Spleen (tissue), 11 donors: ENCODE measurements at regions not wholly inside any gene's neighbourhood (a gene's known extent, or its start where the extent isn't known, plus 50 kb on each side); places are given as distances from the start of the nearest gene placed in this dataset.
A peak's percentile ranks its signal among the peaks of the same experiment; 100 is the strongest.

ENCODE experiments used
- DNase-seq: peaks from one replicate; pipeline ENCODE4 v3.0.0-alpha.2; 2020
- H3K27ac ChIP-seq, 8 donors: fragments of 200-600 bp; sonication (generic) in 7 of 8; 1 replicate in 4 of 8; 2 replicates in 4 of 8; pipeline versions ENCODE4 v1.5.0 to v1.8.0; 2016 to 2021; ENCODE audit warnings: inconsistent platforms in 4 of 8, mild to moderate bottlenecking in 4 of 8, moderate library complexity in 1 of 8
- H3K27me3 ChIP-seq, 7 donors: fragments of 200-600 bp; sonication (generic) in 6 of 7; replicated peaks in 1 of 7; 1 replicate in 4 of 7; 2 replicates in 3 of 7; pipeline versions ENCODE4 v1.5.0 to v1.8.0; 2016 to 2021; ENCODE audit warnings: inconsistent platforms in 3 of 7, mild to moderate bottlenecking in 1 of 7
- H3K36me3 ChIP-seq, 6 donors: fragments of 200-600 bp; sonication (generic) in 5 of 6; 1 replicate in 4 of 6; 2 replicates in 2 of 6; pipeline versions ENCODE4 v1.5.0 to v1.8.0; 2016 to 2021; ENCODE audit warnings: inconsistent platforms in 2 of 6
- H3K4me1 ChIP-seq, 6 donors: fragments of 200-600 bp; sonication (generic) in 5 of 6; 1 replicate in 3 of 6; 2 replicates in 3 of 6; pipeline versions ENCODE4 v1.5.0 to v1.8.0; 2016 to 2021; ENCODE audit warnings: inconsistent platforms in 3 of 6
- H3K4me3 ChIP-seq, 8 donors: fragments of 200-600 bp; sonication (generic) in 7 of 8; 1 replicate in 4 of 8; 2 replicates in 4 of 8; pipeline versions ENCODE4 v1.5.0 to v1.8.0; 2016 to 2021; ENCODE audit warnings: inconsistent platforms in 4 of 8, mild to moderate bottlenecking in 4 of 8, moderate library complexity in 2 of 8
- H3K9me3 ChIP-seq, 8 donors: fragments of 200-600 bp; sonication (generic) in 7 of 8; 1 replicate in 4 of 8; 2 replicates in 4 of 8; pipeline versions ENCODE4 v1.5.0 to v1.8.0; 2016 to 2021; ENCODE audit warnings: inconsistent platforms in 4 of 8
- POLR2A ChIP-seq, 3 donors: fragments of 450-650 bp; IDR thresholded peaks; one replicate each; pipeline ENCODE4 v1.5.1; 2017; ENCODE audit warnings: antibody characterized with exemption in 3 of 3, mild to moderate bottlenecking in 1 of 3
- POLR2AphosphoS5 ChIP-seq, 3 donors: sonication (generic); formaldehyde crosslinking; IDR thresholded peaks; one replicate each; pipeline ENCODE4 v1.5.1; 2017; ENCODE audit warnings: antibody characterized with exemption in 3 of 3
- WGBS, 5 donors: extraction: QIAGEN DNeasy Blood & Tissue Kit in 3 of 5; methylation state at CpG; one replicate each; pipeline versions ENCODE4 v1.1.5 to v1.1.7; 2013 to 2018; 5-methylcytosine and 5-hydroxymethylcytosine counted together
- intact Hi-C: fragments of 100-400 bp; cut with DNase I; formaldehyde crosslinking; loops from one replicate; pipeline ENCODE4 v1.15.0; 2023; ENCODE audit warnings: low total_unique reads
- TF ChIP-seq, protein P1 (sequence below), 11 experiments: fragments of 200-600 bp in 7 of 11; fragments of 450-650 bp in 4 of 11; sonication (generic) in 4 of 11; IDR thresholded peaks in 8 of 11; conservative IDR thresholded peaks in 3 of 11; 1 replicate in 7 of 11; 2 replicates in 4 of 11; pipeline versions ENCODE4 v1.4.0 to v1.8.0; 2016 to 2021; ENCODE audit warnings: antibody characterized with exemption in 11 of 11, inconsistent platforms in 4 of 11, mild to moderate bottlenecking in 1 of 11
- donor health status: healthy with polysubstance abuse.
- donor health status: DM: no; HTN: no; CAD: no; lungs with moderate emphysema.
- donor health status: DM: no; HTN: no; CAD: no.
- donor health status: Bipolar disorder and iron deficiency.
- donor health status: healthy.
- donor health status: DM: no; HTN: no; CAD: no.
- donor health status: DM: yes; HTN: yes; CAD: no.

DNA sequence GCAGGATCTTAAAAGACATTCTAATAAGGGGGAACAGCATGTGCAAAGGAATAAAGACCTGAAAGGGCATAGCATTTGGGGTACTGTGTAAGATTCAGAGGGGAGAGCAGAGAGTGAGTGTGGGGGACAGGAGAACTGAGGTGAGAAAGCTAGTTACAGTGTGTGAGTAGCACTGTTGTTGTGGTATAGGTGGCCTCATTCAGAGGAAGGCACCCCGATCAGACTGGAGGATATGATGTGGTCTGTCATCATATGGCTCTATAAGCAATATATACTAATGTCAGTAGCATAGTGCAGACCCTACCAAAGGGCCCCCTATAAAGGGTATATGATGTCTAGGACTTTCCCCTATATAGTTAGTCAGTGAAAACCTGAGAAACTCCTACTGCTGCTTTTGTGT is 175.8 kb downstream of the FMR1NB start:
- intact Hi-C loops, result no loop called here
- H3K4me1 ChIP-seq, result no peaks in the 10 kb centered on the region
- 65 to 100% (median 76%) methylated on average over 1 of the region's 1 CpG for WGBS, 5 donors
- no peaks in the 10 kb centered on the region for H3K9me3 ChIP-seq
- H3K36me3 ChIP-seq, result no peaks in the 10 kb centered on the region
- H3K4me3 ChIP-seq, result no peak overlapping the region
- no peak overlapping the region for H3K27ac ChIP-seq
- DNase-seq, result no peak
- TF ChIP-seq POLR2AphosphoS5 (IDR thresholded peaks at IDR 0.05), result no peak
- TF ChIP-seq, protein P1, sequence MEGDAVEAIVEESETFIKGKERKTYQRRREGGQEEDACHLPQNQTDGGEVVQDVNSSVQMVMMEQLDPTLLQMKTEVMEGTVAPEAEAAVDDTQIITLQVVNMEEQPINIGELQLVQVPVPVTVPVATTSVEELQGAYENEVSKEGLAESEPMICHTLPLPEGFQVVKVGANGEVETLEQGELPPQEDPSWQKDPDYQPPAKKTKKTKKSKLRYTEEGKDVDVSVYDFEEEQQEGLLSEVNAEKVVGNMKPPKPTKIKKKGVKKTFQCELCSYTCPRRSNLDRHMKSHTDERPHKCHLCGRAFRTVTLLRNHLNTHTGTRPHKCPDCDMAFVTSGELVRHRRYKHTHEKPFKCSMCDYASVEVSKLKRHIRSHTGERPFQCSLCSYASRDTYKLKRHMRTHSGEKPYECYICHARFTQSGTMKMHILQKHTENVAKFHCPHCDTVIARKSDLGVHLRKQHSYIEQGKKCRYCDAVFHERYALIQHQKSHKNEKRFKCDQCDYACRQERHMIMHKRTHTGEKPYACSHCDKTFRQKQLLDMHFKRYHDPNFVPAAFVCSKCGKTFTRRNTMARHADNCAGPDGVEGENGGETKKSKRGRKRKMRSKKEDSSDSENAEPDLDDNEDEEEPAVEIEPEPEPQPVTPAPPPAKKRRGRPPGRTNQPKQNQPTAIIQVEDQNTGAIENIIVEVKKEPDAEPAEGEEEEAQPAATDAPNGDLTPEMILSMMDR (IDR thresholded peaks at IDR 0.05 in 8 of 11, conservative IDR thresholded peaks at IDR 0.05 in 3 of 11), result no peak
- no peak for TF ChIP-seq POLR2A (IDR thresholded peaks at IDR 0.05)
- peaks cover 0 to 4% (median 0%) of the 10 kb centered on the region in 7 donors for H3K27me3 ChIP-seq

GRCh38 chrX:148159796-148160195 is 178.7 kb downstream of the FMR1NB start:
- Histone ChIP-seq H3K4me1 (no peaks in the 10 kb centered on the region), H3K27ac (no peak overlapping the region), H3K27me3 (peaks cover 0 to 4% (median 0%) of the 10 kb centered on the region in 7 donors), H3K9me3 (no peaks in the 10 kb centered on the region), H3K36me3 (no peaks in the 10 kb centered on the region), H3K4me3 (no peak overlapping the region)
- TF ChIP-seq POLR2A (IDR thresholded peaks at IDR 0.05) (no peak), POLR2AphosphoS5 (IDR thresholded peaks at IDR 0.05) (no peak)
- TF ChIP-seq, protein P1 (IDR thresholded peaks at IDR 0.05 in 8 of 11, conservative IDR thresholded peaks at IDR 0.05 in 3 of 11), result no peak
- intact Hi-C loops, result no loop called here
- peak; percentile 27 for DNase-seq

DNA sequence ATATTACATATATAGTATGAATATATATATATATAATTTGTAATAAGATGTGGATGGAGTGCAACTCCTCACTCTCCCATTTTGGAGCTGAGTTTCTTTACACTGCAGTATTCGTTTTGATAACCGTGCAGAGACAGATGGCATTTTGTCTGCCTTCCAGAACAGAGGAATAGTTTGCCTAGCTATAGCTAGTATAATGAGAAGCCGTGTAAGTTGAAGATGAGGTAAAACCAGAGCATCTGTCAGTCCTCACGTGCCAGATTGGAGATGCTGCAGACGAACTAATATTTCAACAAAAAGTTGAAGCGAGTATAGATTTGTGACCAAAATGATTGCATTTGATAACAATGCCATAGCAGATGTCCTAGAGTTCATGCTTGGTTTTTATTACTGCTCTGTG is 180.6 kb downstream of the FMR1NB start:
- H3K27me3 ChIP-seq, result peaks cover 0 to 4% (median 0%) of the 10 kb centered on the region in 7 donors
- H3K4me3 ChIP-seq, result no peak overlapping the region
- no peak for TF ChIP-seq POLR2A (IDR thresholded peaks at IDR 0.05)
- no peak for TF ChIP-seq POLR2AphosphoS5 (IDR thresholded peaks at IDR 0.05)
- TF ChIP-seq, protein P1 (IDR thresholded peaks at IDR 0.05 in 8 of 11, conservative IDR thresholded peaks at IDR 0.05 in 3 of 11), result no peak
- no peaks in the 10 kb centered on the region for H3K4me1 ChIP-seq
- no peak for DNase-seq
- no peaks in the 10 kb centered on the region for H3K36me3 ChIP-seq
- no peak overlapping the region for H3K27ac ChIP-seq
- WGBS, 5 donors, result 69 to 96% (median 91%) methylated on average over 6 of the region's 6 CpGs
- intact Hi-C loops, result no loop called here
- H3K9me3 ChIP-seq, result no peaks in the 10 kb centered on the region

DNA sequence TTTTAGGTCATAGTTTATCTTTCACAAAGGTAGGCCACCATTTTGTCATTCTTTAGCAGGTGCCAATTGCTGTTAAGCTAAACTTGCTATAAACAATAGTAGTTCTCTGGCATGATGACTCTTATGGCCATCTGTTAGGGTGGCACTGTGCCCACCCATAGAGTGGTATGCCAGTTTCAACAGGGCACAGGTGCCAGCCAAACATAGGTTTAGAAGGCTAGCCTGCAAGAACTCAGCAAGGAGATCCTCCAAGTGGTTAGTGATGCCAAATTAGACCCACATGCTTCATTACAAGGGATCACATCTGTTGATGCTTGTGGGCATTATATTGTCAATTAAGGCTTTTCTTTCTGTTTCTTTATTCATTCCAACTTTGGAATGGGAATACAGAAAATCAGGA is 204.5 kb downstream of the FMR1NB start:
- H3K9me3 ChIP-seq, result no peaks in the 10 kb centered on the region
- no peaks in the 10 kb centered on the region for H3K4me1 ChIP-seq
- no peaks in the 10 kb centered on the region for H3K27me3 ChIP-seq
- no peak overlapping the region for H3K4me3 ChIP-seq
- TF ChIP-seq POLR2AphosphoS5 (IDR thresholded peaks at IDR 0.05) (no peak), POLR2A (IDR thresholded peaks at IDR 0.05) (no peak)
- TF ChIP-seq, protein P1 (IDR thresholded peaks at IDR 0.05 in 8 of 11, conservative IDR thresholded peaks at IDR 0.05 in 3 of 11), result no peak
- DNase-seq, result no peak
- H3K36me3 ChIP-seq, result no peaks in the 10 kb centered on the region
- intact Hi-C loops, result no loop called here
- H3K27ac ChIP-seq, result no peak overlapping the region
